GM10248 (cell line): ENCODE measurements at regions not wholly inside any gene's neighbourhood (a gene's known extent, or its start where the extent isn't known, plus 50 kb on each side); places are given as distances from the start of the nearest gene placed in this dataset.

Experiments used
- CTCF ChIA-PET: fragments of 300-600 bp; sonication (Branson Sonifier 250); formaldehyde crosslinking; extraction: SDS; loops from one replicate; lab custom pipeline; 2021; ENCODE audit warnings: antibody characterized with exemption; lab: Yijun Ruan, JAX
- POLR2A ChIA-PET: fragments of 350-650 bp; sonication (Branson Sonifier 250); formaldehyde crosslinking; extraction: SDS; loops from one replicate; lab custom pipeline; 2020; ENCODE audit warnings: antibody characterized with exemption; lab: Yijun Ruan, JAX
- DNase-seq: peaks from one replicate; pipeline ENCODE4 v3.0.0; 2012; ENCODE audit errors: extremely low spot score
- CTCF ChIP-seq: IDR thresholded peaks from 2 replicates; pipeline ENCODE4 v1.5.1; 2012; ENCODE audit warnings: mild to moderate bottlenecking, low read depth; ENCODE audit errors: extremely low read depth, missing control alignments, control extremely low read depth

- DNase-seq, result no peak
- ChIA-PET CTCF (interaction anchor here (2.0 kb wide), 1 partner anchor 9 kb away, joined by 6 read pairs; no protein-coding TSS in a partner anchor), POLR2A (no interaction called here)
- no peak for TF ChIP-seq CTCF
Observed at GRCh38 chr18:22063102-22063501, 106.3 kb upstream of the GATA6 start.

GRCh38 chr18:22063672-22064071 lies 105.7 kb upstream of the GATA6 start:
- TF ChIP-seq CTCF, result no peak
- ChIA-PET POLR2A (no interaction called here), CTCF (interaction anchor here (1.5 to 2.0 kb wide), 2 partner anchors 8 to 11 kb away, joined by 3 to 6 read pairs; no protein-coding TSS in a partner anchor)
- no peak for DNase-seq

GRCh38 chr18:22064581-22064980 lies 104.8 kb upstream of the GATA6 start:
- no peak for TF ChIP-seq CTCF
- ChIA-PET POLR2A (no interaction called here), CTCF (interaction anchor here (1.5 kb wide), 1 partner anchor 10 kb away, joined by 3 read pairs; no protein-coding TSS in a partner anchor)
- no peak for DNase-seq

GRCh38 chr18:22065311-22065710 lies 104.1 kb upstream of the GATA6 start:
- CTCF ChIA-PET, result no interaction called here
- no peak for TF ChIP-seq CTCF
- POLR2A ChIA-PET, result no interaction called here
- DNase-seq, result no peak

- no peak for DNase-seq
- ChIA-PET CTCF (no interaction called here), POLR2A (no interaction called here)
- TF ChIP-seq CTCF, result no peak
Observed at GRCh38 chr18:22066083-22066485, 103.3 kb upstream of the GATA6 start.

- no peak for TF ChIP-seq CTCF
- CTCF ChIA-PET, result no interaction called here
- no peak for DNase-seq
- POLR2A ChIA-PET, result no interaction called here
Observed at GRCh38 chr18:22067109-22067508, 102.3 kb upstream of the GATA6 start.
